ENCODE measurements at regions not wholly inside any gene's neighbourhood (a gene's known extent, or its start where the extent isn't known, plus 50 kb on each side); places are given as distances from the start of the nearest gene placed in this dataset.
"Not testable (repeated sequence)": the region's sequence is repeated elsewhere in the genome, so short reads cannot be mapped to it uniquely, and the experiment has no call there.

- DNase-seq (ENCODE audit: low read depth) = no peak
Observed at GRCh38 chr7:156383526-156383925, 257.0 kb upstream of the RNF32 start.

DNA sequence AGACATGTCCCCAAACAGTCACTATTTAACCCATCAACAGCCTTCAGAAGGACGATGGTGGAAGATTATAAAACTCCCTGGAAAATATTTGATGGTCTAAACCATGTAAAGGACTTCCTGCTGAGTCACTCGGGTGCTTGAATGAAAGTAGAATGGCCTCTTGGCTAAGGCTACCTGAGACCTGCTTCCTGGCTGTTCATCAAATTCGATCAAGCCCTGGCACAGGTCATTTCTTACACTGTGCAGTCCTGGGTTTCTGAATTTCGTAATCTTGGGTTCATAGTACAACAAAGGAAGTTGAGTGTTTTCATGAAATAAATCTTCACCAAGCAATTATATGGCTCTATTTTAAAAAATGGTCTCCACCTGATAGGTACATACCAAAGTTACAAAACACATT, 260.3 kb upstream of the RNF32 start:
- DNase-seq (ENCODE audit: low read depth) = no peak

GRCh38 chr7:156379324-156380070, 261.1 kb upstream of the RNF32 start:
- no peak for DNase-seq (ENCODE audit: low read depth)

DNA sequence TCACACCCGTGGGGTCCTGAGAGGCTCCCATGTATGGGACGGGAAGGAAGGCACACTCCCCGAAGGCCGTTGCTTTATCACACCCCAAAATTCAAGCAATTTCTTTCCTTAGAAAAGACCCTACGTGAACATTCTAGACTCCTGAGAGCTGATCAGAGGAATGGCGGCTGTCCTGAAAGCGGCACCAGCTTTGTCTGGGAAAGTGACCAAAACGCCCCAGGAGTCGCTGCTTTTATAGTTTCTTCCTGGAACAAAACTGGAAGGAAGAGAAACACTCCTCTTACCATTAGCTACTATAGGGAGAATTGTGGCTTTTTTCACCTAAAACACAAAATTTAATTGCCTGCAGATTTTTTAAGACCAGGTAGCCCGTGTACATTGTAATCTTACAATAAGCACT, 261.8 kb upstream of the RNF32 start:
- DNase-seq (ENCODE audit: low read depth) = no peak

DNA sequence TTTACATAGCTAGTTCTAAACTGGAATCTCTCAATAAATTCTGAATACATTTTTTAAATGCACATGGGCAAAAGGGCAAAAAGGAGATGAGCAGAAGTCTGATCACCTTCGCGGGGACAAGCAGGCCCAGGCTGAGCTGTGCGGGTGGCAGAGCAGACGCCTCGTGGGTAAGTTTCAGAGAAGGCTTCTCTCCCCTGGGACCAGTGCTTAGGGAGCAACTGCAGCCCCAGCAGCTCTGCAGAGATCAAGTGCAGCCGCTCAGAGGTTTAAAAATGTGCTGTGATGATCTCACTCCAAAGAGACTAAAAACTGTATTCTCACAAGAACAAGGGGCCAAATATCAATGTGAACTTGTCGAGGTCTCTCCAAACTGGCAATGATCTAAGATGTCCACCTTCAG, 264.3 kb upstream of the RNF32 start:
- DNase-seq (ENCODE audit: low read depth) = no peak

DNA sequence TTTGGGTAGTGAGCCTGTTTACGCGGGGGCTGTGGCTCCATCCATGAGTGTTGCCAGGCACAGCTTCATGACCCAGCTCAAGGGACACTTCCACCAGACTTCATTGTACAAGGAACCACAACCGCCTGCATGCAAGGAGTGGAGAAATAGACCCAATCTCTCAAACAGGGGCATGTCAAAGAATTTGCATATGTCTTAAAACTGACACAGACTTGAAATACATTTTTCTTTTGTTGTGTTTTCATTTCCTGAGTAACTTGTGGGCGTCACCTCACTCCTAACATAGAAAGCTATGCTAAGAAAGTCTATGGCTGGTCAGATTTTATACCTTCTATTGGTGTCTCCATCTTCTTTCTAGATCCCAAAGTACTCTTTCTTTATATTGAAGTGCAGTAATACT, 266.2 kb upstream of the RNF32 start:
- DNase-seq (ENCODE audit: low read depth) = no peak

GRCh38 chr7:156369929-156370328, 270.6 kb upstream of the RNF32 start:
- not testable (repeated sequence) for DNase-seq (ENCODE audit: low read depth)

DNA sequence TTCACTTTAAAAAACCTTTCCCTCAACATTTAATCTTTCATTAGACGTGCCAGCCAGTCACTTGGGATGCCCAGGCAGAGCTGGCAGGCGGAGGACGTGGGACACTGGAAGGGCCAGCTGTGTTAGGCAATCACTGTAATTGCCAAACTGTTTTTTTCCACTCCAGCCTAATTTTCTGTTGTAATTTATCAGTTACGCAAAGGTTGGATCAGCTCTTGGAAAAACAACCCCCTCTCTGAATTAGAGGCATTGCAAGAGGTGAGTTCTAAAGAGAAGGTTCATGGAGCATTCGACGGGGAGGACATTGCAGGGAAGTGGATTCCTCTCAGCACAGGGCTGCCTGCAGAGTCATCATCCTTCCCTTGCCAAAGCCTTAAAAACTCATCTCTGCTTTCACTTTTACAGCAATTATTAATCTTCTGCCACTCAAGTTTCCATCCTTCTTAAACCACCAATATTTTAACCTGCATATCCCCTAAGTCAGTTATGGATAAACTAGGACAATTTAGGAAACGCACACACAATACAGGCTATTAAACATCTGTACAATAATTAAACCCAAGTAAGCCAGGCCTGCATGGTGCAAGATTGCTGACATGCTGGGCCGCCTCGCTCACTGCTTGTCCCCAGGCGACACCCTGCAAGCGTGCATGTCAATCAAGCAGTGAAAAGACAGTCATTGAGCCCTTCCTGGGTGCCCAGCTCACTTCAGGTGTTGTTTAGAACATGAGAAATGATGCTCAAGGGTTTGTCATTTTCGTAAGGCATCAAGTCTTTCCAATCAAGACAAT, 272.3 kb upstream of the RNF32 start:
- no peak for DNase-seq (ENCODE audit: low read depth)

- DNase-seq (ENCODE audit: low read depth) = no peak
Observed at GRCh38 chr7:156363751-156364150, 276.8 kb upstream of the RNF32 start.

GRCh38 chr7:156360835-156361234, 279.7 kb upstream of the RNF32 start:
- no peak for DNase-seq (ENCODE audit: low read depth)

GRCh38 chr7:156356551-156356950, 284.0 kb upstream of the RNF32 start:
- no peak for DNase-seq (ENCODE audit: low read depth)

DNA sequence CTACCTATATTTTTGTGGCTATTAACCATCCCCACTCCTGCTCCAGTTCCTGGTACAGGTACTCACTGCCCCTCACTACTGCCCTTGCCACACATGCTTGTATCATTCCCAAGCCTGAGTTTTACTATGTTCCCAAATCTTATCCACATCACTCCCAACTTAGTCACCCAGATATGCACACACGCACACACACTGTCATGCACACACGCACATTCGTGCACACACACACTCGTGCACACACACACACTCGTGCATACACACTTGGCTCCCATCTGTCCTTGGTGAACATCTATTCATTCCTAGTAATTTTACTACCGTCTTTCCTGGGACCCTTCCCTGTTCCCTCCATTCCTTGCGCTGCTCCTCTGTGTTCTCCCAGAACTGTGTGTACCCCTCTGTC, 287.2 kb upstream of the RNF32 start:
- DNase-seq (ENCODE audit: low read depth) = no peak

- not testable (repeated sequence) for DNase-seq (ENCODE audit: low read depth)
Observed at GRCh38 chr7:156347703-156348248, 292.8 kb upstream of the RNF32 start.

- no peak for DNase-seq (ENCODE audit: low read depth)
Observed at GRCh38 chr7:156347132-156347531, 293.4 kb upstream of the RNF32 start.

- no peak for DNase-seq (ENCODE audit: low read depth)
Observed at GRCh38 chr7:156344595-156344994, 296.0 kb upstream of the RNF32 start.

- no peak for DNase-seq (ENCODE audit: low read depth)
Observed at GRCh38 chr7:156334636-156335035, 305.9 kb upstream of the RNF32 start.

GRCh38 chr7:156327916-156328315, 312.7 kb upstream of the RNF32 start:
- DNase-seq (ENCODE audit: low read depth) = no peak

DNA sequence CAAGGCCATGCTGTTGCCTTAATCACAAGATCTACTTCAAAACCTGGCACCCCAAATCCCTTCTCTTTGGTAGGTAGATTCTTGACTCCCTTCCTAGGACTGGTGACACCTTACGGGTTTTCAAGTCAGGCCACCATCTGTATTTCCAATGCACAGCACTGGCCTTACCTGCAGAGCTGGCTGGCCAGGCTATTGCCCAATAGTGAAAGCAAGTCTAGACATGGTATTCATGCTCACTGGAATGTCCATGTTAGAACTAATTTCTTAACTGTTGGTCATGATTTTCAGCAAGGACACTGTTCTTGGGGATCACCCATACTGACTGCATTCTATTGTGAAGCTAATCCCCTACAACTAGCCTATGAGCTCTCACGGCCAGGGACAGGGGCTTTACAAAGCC, 313.1 kb upstream of the RNF32 start:
- no peak for DNase-seq (ENCODE audit: low read depth)

GRCh38 chr7:156324201-156324600, 316.4 kb upstream of the RNF32 start:
- DNase-seq (ENCODE audit: low read depth) = no peak

DNA sequence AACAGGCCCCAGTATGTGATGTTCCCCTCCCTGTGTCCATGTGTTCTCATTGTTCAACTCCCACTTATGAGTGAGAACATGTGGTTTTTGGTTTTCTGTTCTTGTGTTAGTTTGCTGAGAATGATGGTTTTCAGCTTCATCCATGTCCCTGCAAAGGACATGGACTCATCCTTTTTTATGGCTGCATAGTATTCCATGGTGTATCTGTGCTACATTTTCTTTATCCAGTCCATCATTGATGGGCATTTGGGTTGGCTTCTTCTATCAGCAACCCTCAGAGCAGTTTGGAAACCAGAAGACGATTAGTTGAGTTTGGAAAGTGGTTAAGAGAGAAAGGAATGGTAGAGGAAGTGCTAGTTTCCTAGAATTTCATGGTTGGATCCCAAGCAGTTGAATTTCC, 319.1 kb upstream of the RNF32 start:
- DNase-seq (ENCODE audit: low read depth) = not testable (repeated sequence)

DNA sequence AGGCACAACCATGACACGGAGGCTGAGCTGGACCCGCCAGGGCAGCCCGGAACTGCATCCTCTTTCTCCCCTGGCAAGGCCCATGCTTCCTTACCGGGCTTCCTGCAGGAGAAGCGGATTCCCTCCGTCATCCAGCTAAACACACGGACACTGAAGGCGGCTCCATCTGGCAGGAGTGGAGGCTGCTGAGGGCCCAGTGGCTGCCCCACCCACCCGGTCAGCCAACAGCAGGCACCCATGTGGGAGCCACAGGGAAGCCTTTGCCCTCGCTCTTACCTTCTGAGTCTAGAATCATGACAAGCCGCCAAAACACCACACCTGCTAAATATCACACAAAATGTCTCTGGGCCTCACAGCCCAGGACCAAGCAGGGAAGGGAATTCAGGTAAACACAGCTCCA, 321.6 kb upstream of the RNF32 start:
- DNase-seq (ENCODE audit: low read depth) = no peak

DNA sequence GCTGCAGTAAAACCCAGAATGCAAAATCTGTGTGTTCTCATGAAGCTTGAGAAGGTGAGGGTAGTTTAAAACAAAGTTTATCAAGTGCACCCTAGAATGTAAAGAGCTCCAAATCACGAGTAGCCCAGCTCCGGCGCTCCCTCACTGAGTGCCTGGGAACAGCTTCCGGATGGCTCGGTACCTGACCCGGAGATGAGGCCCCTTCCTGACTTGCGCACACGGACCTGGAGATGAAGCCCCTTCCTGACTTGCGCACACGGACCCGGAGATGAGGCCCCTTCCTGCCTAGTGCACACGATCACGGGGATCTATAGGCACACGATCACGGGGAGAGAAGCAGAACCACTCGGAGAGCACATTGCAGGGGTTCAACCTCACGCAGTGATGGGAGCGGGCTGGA, 322.1 kb upstream of the RNF32 start:
- no peak for DNase-seq (ENCODE audit: low read depth)

- DNase-seq (ENCODE audit: low read depth) = no peak
Observed at GRCh38 chr7:156309016-156309620, 331.5 kb upstream of the RNF32 start.

Data from non-pigmented ciliary epithelial cell (primary cell).